ENCODE measurements at regions not wholly inside any gene's neighbourhood (a gene's known extent, or its start where the extent isn't known, plus 50 kb on each side); places are given as distances from the start of the nearest gene placed in this dataset.

DNA sequence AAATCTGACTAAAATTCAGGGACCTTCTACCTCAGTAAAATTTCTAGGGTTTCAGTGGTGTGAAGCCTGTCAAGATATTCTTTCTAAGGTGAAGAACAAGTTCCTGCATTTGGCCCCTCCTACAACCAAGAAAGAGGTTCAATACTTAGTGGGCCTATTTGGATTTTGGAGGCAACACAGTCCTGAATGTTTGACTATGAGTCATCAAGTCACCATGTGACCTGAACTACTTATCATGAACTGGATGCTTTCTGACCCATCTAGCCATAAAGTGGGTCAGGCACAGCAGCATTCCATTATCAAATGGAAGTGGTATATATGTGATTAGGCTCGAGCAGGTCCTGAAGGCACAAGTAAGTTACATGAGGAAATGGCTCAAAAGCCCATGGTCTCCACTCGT lies 163.0 kb upstream of the IRS2 start:
- H3K4me2 ChIP-seq: no peak overlapping the region
- H4K20me1 ChIP-seq (ENCODE audit: insufficient read depth): no peaks in the 10 kb centered on the region
- POLR2A ChIA-PET: no interaction called here
- H3K36me3 ChIP-seq (replicated peaks in 1 of 2; ENCODE audit: control insufficient read depth in 1 of 2, insufficient read depth in 2 of 2, low read length in 1 of 2): no peaks in the 10 kb centered on the region
- DNase-seq: no peak
- H3K27me3 ChIP-seq (ENCODE audit: insufficient read depth): no peaks in the 10 kb centered on the region
- no peaks in the 10 kb centered on the region for H3K9me2 ChIP-seq
- CTCF ChIA-PET: no interaction called here
- no peak overlapping the region for H3K4me3 ChIP-seq (ENCODE audit: low read depth in 2 of 2, low read length in 1 of 2)
- H3K79me2 ChIP-seq (ENCODE audit: insufficient read depth): no peaks in the 10 kb centered on the region
- no peak overlapping the region for H3K27ac ChIP-seq (ENCODE audit: low read depth in 2 of 2, low read length in 1 of 2)
- WGBS (ENCODE audit: low lambda C conversion rate): 21% methylated on average over 2 of the region's 2 CpGs
- TF ChIP-seq USF1 (IDR thresholded peaks at IDR 0.05; ENCODE audit: borderline replicate concordance, low read depth) (no peak), MXI1 (IDR thresholded peaks at IDR 0.05; ENCODE audit: low read depth, low read length) (no peak), NRF1 (IDR thresholded peaks at IDR 0.05; ENCODE audit: low read depth, low read length) (no peak), GATA2 (CRISPR knock-in tag; IDR thresholded peaks at IDR 0.05) (no peak), RCOR1 (IDR thresholded peaks at IDR 0.05; ENCODE audit: low read length) (no peak), YY1 (IDR thresholded peaks at IDR 0.05; ENCODE audit: low read depth) (no peak), FOXM1 (IDR thresholded peaks at IDR 0.05; ENCODE audit: low read depth) (no peak), RAD21 (IDR thresholded peaks at IDR 0.05; ENCODE audit: low read length) (no peak), USF2 (IDR thresholded peaks at IDR 0.05; ENCODE audit: borderline replicate concordance, low read depth, low read length) (no peak), CHD2 (IDR thresholded peaks at IDR 0.05; ENCODE audit: low read length, partially characterized antibody) (no peak), TAF1 (IDR thresholded peaks at IDR 0.05; ENCODE audit: borderline replicate concordance, low read depth, low read length) (no peak), PBX3 (IDR thresholded peaks at IDR 0.05) (no peak), TEAD4 (IDR thresholded peaks at IDR 0.05; ENCODE audit: borderline replicate concordance, insufficient read depth) (no peak), POLR2AphosphoS5 (IDR thresholded peaks at IDR 0.05; ENCODE audit: low read depth, low read length) (no peak)
- TF ChIP-seq, protein P1, sequence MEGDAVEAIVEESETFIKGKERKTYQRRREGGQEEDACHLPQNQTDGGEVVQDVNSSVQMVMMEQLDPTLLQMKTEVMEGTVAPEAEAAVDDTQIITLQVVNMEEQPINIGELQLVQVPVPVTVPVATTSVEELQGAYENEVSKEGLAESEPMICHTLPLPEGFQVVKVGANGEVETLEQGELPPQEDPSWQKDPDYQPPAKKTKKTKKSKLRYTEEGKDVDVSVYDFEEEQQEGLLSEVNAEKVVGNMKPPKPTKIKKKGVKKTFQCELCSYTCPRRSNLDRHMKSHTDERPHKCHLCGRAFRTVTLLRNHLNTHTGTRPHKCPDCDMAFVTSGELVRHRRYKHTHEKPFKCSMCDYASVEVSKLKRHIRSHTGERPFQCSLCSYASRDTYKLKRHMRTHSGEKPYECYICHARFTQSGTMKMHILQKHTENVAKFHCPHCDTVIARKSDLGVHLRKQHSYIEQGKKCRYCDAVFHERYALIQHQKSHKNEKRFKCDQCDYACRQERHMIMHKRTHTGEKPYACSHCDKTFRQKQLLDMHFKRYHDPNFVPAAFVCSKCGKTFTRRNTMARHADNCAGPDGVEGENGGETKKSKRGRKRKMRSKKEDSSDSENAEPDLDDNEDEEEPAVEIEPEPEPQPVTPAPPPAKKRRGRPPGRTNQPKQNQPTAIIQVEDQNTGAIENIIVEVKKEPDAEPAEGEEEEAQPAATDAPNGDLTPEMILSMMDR (IDR thresholded peaks at IDR 0.05): no peak
- no peak overlapping the region for H3K9ac ChIP-seq
- no peak overlapping the region for H2AFZ ChIP-seq (ENCODE audit: low read depth)
- H3K4me1 ChIP-seq (ENCODE audit: control insufficient read depth in 1 of 2, insufficient read depth in 2 of 2, low read depth in 1 of 2, low read length in 1 of 2): no peaks in the 10 kb centered on the region
- peaks cover 3% of the 10 kb centered on the region for H3F3A ChIP-seq (replicated peaks; ENCODE audit: insufficient read depth)
- H3K9me3 ChIP-seq: no peaks in the 10 kb centered on the region
